ENCODE measurements at regions not wholly inside any gene's neighbourhood (a gene's known extent, or its start where the extent isn't known, plus 50 kb on each side); places are given as distances from the start of the nearest gene placed in this dataset.

DNA sequence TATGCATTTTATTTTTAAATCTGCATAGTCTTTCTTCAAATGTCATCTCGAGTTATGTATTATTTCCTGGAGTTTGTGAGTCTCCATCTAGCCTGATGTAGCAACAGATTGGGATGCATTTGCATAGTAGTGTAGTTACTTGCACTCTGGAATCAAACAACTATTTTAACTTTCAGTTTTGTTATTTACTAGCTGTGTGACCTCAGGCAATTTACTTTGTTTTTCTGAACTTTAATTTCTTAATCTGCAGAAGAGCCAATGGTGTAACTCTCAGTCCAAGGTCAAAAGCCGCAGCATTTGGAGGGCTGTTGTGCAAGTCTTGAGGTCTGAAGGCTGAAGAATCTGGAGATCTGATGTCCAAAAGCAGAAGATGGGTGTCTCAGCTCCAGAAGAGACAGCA lies 175.8 kb upstream of the SORCS1 start:
- TF ChIP-seq, protein P1, sequence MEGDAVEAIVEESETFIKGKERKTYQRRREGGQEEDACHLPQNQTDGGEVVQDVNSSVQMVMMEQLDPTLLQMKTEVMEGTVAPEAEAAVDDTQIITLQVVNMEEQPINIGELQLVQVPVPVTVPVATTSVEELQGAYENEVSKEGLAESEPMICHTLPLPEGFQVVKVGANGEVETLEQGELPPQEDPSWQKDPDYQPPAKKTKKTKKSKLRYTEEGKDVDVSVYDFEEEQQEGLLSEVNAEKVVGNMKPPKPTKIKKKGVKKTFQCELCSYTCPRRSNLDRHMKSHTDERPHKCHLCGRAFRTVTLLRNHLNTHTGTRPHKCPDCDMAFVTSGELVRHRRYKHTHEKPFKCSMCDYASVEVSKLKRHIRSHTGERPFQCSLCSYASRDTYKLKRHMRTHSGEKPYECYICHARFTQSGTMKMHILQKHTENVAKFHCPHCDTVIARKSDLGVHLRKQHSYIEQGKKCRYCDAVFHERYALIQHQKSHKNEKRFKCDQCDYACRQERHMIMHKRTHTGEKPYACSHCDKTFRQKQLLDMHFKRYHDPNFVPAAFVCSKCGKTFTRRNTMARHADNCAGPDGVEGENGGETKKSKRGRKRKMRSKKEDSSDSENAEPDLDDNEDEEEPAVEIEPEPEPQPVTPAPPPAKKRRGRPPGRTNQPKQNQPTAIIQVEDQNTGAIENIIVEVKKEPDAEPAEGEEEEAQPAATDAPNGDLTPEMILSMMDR (IDR thresholded peaks at IDR 0.05; ENCODE audit: poor library complexity, severe bottlenecking), result no peak
- no peak for DNase-seq (ENCODE audit: low spot score)
- Histone ChIP-seq H3K36me3 (ENCODE audit: low read depth) (no peaks in the 10 kb centered on the region), H3K27ac (ENCODE audit: poor library complexity, severe bottlenecking) (no peak overlapping the region), H3K9me3 (ENCODE audit: severe bottlenecking) (no peaks in the 10 kb centered on the region), H3K4me1 (ENCODE audit: insufficient read depth, poor library complexity, severe bottlenecking) (no peaks in the 10 kb centered on the region), H3K27me3 (ENCODE audit: insufficient read depth, poor library complexity, severe bottlenecking) (no peaks in the 10 kb centered on the region), H3K4me3 (ENCODE audit: severe bottlenecking) (no peak overlapping the region)
- ATAC-seq (ENCODE audit: low read depth), result no peak

DNA sequence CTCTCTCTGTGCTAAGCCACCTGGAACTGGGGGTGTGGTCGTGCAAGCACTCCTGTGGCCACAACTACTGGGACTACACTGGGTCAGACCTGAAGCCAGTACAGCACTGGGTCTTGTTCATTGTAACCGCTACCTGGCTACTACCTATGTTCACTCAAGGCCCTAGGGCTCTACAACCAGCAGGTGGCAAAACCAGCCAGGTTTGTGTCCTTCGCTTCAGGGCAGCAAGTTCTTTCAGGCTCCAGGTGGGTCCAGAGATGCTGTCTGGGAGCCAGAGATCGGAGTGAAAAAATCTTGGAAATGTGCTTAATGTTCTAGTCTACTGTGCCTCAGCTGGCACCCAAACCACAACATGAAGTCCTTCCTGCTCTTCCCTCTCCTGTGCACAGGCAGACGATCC lies 171.6 kb upstream of the SORCS1 start:
- Histone ChIP-seq H3K9me3 (ENCODE audit: severe bottlenecking) (no peaks in the 10 kb centered on the region), H3K4me3 (ENCODE audit: severe bottlenecking) (no peak overlapping the region), H3K27me3 (ENCODE audit: insufficient read depth, poor library complexity, severe bottlenecking) (peaks cover 2% of the 10 kb centered on the region), H3K27ac (ENCODE audit: poor library complexity, severe bottlenecking) (no peak overlapping the region), H3K36me3 (ENCODE audit: low read depth) (no peaks in the 10 kb centered on the region), H3K4me1 (ENCODE audit: insufficient read depth, poor library complexity, severe bottlenecking) (no peaks in the 10 kb centered on the region)
- DNase-seq (ENCODE audit: low spot score) (no peak), ATAC-seq (ENCODE audit: low read depth) (no peak)
- TF ChIP-seq, protein P1 (IDR thresholded peaks at IDR 0.05; ENCODE audit: poor library complexity, severe bottlenecking), result no peak

DNA sequence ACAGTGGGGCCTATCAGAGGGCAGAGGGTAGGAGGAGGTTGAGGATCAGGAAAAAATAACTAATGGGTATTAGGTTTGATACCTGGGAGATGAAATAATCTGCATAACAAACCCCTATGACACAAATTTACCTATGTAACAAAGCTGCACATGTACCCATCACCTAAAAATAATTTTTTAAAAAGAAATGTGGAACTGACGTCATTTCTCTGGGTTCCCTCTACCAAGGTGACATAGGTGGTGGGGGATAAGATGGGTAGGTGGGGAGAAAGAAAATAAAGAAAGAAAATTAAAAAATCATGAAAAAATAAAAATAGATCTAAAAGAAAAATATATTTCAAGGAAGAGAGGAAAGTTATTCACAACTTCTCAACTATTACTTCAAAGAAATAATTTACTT lies 153.1 kb upstream of the SORCS1 start:
- TF ChIP-seq, protein P1 (IDR thresholded peaks at IDR 0.05; ENCODE audit: poor library complexity, severe bottlenecking), result no peak
- DNase-seq (ENCODE audit: low spot score) (no peak), ATAC-seq (ENCODE audit: low read depth) (no peak)
- no peaks in the 10 kb centered on the region for H3K9me3 ChIP-seq (ENCODE audit: severe bottlenecking)
- H3K4me3 ChIP-seq (ENCODE audit: severe bottlenecking), result no peak overlapping the region
- no peaks in the 10 kb centered on the region for H3K27me3 ChIP-seq (ENCODE audit: insufficient read depth, poor library complexity, severe bottlenecking)
- no peaks in the 10 kb centered on the region for H3K4me1 ChIP-seq (ENCODE audit: insufficient read depth, poor library complexity, severe bottlenecking)
- no peaks in the 10 kb centered on the region for H3K36me3 ChIP-seq (ENCODE audit: low read depth)
- H3K27ac ChIP-seq (ENCODE audit: poor library complexity, severe bottlenecking), result no peak overlapping the region

DNA sequence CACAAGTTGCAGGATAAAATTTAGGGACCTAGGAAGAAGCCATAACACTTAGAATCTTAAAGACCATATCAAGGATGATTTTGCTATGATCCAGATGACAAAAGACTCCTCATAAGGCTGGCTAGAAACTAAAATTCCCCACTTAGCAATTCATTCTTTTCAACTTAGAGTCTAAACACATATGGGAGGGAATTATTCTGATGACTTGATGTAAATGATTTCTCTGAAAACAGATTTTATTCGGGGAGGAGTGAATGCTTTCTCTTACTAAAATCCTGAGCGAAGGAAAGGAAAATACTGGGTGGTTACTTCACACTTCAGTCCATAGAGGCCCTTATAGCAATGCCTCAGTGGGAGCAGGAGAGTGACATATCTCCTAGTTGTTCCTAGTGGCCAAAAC lies 138.7 kb upstream of the SORCS1 start:
- H3K27ac ChIP-seq (ENCODE audit: poor library complexity, severe bottlenecking), result no peak overlapping the region
- H3K9me3 ChIP-seq (ENCODE audit: severe bottlenecking), result no peaks in the 10 kb centered on the region
- ATAC-seq (ENCODE audit: low read depth) (no peak), DNase-seq (ENCODE audit: low spot score) (no peak)
- no peaks in the 10 kb centered on the region for H3K36me3 ChIP-seq (ENCODE audit: low read depth)
- H3K4me3 ChIP-seq (ENCODE audit: severe bottlenecking), result no peak overlapping the region
- H3K27me3 ChIP-seq (ENCODE audit: insufficient read depth, poor library complexity, severe bottlenecking), result peaks cover 3% of the 10 kb centered on the region
- TF ChIP-seq, protein P1 (IDR thresholded peaks at IDR 0.05; ENCODE audit: poor library complexity, severe bottlenecking), result no peak
- no peaks in the 10 kb centered on the region for H3K4me1 ChIP-seq (ENCODE audit: insufficient read depth, poor library complexity, severe bottlenecking)

DNA sequence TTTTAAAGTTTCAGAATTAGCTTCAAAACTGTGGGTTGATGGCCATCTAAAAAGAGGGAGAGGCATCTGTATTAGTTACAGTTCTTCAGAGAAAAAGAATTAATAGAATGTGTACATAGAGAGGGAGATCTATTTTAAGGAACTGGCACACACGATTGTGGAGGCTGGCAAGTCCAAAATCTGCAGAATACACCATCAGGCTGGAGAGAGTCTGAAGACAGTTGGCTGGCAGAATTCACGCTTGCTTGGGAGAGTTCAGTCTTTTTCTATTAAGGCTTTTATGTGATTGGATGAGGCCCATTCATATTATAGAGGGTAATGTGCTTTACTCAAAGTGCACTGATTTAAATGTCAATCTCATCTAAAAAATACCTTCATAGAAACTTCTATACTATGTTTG lies 135.1 kb upstream of the SORCS1 start:
- no peak for ATAC-seq (ENCODE audit: low read depth)
- H3K4me3 ChIP-seq (ENCODE audit: severe bottlenecking), result no peak overlapping the region
- H3K27me3 ChIP-seq (ENCODE audit: insufficient read depth, poor library complexity, severe bottlenecking), result no peaks in the 10 kb centered on the region

More for the DNA sequence above, 135.1 kb upstream of the SORCS1 start:
- TF ChIP-seq, protein P1 (IDR thresholded peaks at IDR 0.05; ENCODE audit: poor library complexity, severe bottlenecking), result no peak
- no peaks in the 10 kb centered on the region for H3K36me3 ChIP-seq (ENCODE audit: low read depth)
- H3K27ac ChIP-seq (ENCODE audit: poor library complexity, severe bottlenecking), result no peak overlapping the region
- DNase-seq (ENCODE audit: low spot score), result no peak
- no peaks in the 10 kb centered on the region for H3K4me1 ChIP-seq (ENCODE audit: insufficient read depth, poor library complexity, severe bottlenecking)
- no peaks in the 10 kb centered on the region for H3K9me3 ChIP-seq (ENCODE audit: severe bottlenecking)
